HG03442 (cell line): ENCODE measurements at regions not wholly inside any gene's neighbourhood (a gene's known extent, or its start where the extent isn't known, plus 50 kb on each side); places are given as distances from the start of the nearest gene placed in this dataset.

Experiments
- ATAC-seq: cut with Tn5 transposase; IDR thresholded peaks from one replicate; pipeline ENCODE4 v1.9.1; 2021; ENCODE audit warnings: mild to moderate bottlenecking, moderate library complexity; ENCODE audit not compliant: unreplicated experiment

DNA sequence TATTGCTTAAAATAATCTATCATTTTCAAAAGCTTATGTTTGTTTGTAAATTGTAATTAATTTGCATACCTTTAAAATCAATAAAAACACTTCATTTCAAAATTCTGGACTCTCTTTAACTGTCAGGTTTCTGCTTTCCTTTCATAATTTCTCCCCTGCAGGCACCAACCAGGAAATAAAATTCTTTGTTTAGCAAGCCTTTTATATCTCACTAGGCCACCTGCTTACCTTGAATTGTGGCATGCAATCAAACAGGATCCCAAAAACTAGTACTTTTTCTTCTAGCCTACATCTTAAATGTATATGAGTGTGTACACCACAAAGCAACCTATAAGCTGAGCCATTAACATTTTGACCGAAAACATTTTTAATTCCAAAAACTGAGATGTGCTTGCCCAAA, 233.1 kb downstream of the NR4A2 start:
- ATAC-seq, result no peak

DNA sequence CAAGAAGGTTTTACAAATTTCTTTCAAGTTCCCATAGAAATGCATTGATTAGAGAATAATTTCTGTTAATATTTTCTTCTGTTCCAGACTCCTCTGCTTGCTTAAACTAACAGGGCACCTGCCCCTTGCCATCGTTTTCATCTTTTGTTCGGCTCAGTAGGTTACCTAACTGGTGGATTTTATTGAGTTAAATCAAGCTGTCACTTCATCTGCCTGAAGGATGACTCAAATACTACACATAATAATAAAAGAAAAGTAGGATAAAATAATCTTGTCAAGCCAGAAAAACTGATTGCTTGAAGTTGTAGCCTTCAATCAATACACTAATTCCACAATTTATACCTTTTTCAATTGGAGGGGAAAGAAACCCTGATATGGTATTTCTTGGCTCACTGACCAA, 234.0 kb downstream of the NR4A2 start:
- ATAC-seq, result no peak

DNA sequence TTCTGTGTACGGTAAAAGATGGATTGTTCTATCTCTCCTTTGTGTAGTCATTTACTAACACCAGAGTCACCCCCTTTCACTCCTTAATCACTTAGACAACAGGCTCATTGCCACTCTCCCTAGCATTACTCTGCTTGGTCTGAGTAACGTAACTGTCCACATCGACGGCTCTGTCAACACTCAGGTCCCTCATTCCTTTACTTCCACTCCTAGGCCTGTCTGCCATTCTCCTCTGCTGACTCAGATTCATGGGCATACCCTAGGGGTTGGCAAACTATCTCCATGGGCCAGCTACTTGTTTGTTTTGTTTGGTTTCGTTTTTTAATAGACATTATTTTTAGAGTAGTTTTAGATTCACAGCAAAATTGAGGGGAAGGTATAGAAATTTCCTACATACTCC, 243.9 kb downstream of the NR4A2 start:
- ATAC-seq, result no peak

DNA sequence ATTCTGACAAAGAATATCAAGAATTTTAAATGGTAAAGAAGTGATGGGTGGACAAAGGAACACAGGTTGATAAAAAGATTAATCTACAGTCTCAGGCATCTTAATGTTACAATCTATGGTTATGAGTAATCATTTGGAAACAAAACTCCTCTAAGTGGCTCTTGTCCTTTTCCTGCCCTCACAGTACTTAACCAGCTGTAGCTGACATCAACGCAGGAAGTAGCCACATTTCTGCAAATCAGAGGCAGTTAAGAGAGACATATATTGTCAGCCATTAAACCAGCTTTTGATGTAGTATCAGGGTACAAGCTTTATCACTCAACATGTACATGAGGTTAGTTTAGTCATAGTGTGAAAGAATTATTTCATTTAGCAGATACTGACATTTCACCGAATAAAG, 244.6 kb downstream of the NR4A2 start:
- no peak for ATAC-seq

DNA sequence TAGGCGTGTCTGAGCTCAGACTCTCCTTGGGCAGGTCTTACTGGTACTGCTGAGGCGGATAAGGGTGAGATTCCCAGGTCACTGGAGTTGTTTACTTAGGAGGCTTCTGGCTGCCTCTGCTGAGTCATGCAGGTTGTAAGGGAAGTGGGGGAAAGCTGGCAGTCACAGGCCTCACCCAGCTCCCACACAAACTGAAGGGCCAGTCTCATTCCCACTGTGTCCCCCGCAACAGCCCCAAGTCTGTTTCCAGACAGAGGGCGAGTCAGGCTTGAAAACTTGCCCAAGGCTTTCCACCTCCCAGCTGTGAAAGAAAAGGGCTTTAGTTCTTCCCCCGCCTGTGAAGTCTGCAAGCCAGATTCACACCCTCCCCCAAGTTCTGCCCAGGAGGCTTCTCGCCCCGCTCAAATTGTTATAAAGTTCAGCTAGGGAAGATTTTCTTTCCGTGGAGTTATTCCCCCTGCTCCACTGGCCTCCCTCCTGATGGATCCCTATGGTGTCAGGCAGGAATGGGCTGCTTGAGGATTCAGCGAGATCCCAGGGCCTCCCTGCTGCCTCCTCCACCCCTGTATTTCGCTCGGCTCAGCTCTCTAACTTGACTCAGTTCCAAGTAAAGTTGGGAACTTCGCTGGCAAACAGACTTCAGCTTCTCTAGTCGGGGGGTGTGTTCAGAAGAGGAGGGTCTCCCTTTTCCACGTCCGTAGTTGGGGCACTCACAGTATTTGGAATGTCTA, 248.6 kb downstream of the NR4A2 start:
- no peak for ATAC-seq

DNA sequence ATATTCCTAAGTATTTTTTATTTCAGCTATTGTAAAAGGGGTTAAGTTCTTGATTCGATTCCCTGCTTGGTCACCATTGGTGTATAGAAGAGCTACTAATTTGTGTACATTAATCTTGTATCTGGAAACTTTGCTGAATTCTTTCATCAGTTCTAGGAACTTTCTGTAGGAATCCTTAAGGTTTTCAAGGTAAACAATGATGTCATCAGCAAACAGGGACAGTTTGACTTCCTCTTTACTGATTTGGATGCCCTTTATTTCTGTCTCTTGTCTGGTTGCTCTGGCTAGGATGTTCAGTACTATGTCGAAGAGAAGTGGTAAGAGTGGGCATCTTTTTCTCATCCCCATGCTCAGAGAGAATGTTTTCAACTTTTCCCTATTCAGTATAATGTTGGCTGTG, 252.7 kb downstream of the NR4A2 start:
- no peak for ATAC-seq

DNA sequence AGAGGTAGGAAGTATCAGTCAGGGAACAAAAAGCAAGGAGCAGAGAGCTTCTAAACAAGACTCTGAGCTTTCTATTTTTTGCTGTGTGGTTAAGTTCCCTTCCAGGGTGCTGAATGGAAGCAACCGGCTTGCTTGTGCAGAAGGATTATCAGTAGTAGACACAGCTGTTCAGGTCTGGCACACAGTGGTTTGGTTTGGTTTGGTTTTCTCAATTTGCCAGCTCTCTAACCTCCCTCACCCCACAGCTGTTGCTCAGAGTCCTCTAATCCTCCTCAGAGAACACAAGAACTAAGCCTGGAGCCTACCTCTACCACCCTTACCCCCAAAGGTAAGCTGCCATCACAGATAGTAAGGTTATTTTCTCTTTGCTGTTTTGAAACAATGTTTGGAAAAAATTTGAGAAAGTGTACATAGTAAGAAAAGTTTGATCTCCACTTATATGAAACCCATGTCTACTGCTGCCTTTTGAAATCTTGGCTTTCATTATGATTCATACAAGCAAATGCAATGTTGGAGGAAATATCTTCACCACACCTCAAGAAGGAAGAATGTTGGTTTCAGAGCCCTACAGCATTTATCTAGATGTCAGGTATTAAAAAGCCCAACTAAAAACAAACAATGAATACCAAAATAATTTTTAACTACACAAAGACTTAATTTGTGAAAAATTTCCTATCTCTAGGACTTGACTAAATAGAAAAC, 255.3 kb downstream of the NR4A2 start:
- ATAC-seq, result no peak

DNA sequence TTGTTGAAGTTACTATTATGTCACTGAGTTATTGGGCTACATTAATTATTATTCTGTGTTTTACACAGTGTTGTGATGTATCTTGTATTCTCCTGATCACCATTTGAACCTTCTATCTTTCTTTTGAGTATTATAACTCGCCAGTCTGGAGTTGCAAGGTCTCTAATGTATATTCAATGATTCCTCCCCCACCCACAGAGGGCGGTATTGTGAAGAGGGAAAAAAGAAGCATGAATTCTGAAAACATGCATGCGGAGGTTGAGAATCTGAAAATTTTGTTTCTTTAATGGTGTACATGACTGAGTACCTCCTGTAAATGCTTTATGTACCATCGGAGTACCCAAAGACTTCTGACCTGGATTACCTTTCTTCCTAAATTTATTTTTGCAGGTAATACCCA, 266.6 kb downstream of the NR4A2 start:
- ATAC-seq, result no peak

DNA sequence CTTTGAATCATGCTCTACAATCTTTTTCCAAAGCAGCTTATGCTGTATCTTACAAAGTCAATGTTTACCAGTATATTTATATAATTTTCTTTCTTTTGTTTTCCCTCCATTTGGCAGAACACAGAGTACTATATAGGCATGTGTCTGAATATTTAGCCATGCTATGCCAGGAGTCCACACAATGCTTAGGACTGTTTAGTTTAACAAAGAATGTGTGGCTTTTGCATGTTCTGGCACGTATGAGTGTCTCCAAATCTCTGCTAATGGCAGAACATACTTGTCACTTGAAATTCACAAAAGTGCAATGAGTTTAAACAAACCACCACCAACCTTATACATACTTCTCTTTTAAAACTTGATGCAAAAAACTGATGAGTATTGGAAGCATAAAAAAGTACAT, 268.0 kb downstream of the NR4A2 start:
- no peak for ATAC-seq

DNA sequence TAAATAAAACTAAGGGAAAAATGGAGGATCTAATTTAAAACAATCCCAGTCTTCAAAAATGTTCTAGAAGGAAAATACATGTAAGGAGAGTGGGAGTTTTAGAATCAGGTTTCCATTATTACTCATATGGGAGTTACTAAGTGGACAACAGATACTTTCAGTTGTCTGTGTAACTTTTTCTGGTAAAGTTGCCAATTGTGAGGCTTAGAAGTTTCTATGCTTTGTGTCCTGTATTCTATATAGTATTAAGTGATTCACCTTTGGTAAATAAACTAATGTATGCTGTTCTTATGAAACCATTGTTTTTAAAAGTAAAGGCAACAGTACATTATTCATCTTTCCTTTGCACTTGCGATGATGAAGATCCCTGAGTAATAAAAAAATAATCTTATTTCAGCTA, 274.9 kb downstream of the NR4A2 start:
- no peak for ATAC-seq

DNA sequence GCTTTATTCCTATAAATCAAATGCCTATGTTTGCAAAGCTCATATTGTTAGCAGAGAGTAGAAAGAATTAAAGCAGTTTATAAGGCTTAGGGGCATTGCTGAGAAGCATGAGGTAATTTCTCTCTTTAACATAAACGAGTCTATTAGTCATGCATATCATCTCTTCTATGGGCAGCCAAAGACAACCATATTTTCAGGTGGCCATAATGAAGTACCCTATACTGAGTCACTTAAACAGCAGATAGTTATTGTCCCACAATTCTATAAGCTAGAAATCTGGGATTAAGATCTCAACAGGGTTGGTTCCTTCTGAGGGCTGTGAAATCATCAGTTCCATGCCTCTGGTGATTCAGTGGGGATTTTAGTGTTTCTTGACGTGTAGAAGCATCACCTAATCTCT, 277.5 kb downstream of the NR4A2 start:
- ATAC-seq, result no peak

DNA sequence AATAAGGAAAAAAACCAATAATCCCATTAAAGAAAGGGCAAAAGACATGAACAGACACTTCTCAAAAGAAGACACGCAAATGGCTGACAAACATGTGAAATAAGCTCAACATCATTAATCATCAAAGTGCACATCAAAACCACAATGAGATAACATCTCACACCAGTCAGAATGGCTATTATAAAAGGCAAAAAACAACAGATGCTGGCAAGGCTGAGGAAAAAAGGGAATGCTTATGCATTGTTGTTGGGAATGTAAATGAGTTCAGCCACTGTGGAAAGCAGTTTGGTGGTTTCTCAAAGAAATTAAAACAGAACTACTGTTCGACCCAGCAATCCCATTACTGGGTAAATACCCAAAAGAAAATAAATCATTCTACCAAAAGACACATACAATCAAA, 285.6 kb downstream of the NR4A2 start:
- ATAC-seq, result no peak

DNA sequence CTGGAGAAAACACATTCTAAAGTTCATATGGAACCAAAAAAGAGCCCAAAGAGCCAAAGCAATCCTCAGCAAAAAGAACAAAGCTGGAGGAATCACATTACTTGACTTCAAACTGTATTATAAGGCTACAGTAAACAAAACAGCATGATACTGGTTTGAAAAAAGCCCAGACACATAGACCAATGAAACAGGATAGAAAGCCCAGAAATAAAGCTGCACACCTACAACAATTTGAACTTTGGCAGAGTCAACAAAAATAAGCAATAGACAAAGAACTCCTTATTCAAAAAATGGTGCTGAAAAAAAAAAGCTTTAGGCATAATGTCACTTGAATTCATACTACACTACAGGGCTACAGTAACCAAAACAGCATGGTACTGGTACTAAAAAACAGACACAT, 289.6 kb downstream of the NR4A2 start:
- no peak for ATAC-seq

DNA sequence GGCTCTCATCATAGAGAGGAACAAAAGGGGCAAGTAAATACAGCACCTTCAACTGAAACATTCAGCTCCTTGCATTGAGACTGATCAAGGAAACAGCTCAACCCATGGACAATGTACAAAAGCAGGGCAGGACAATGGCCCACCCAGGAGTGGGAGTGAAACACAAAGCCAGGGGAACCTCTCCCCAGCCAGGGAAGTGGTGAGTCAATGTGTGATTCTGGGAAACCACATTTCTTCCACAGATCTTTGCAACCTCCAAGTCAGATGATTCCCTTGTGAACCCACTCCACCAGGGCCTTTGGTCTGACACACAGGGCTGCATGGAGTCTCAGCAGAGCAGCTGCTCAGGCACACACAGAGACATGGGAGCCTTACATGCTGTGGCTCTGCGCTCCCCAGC, 294.5 kb downstream of the NR4A2 start:
- no peak for ATAC-seq

DNA sequence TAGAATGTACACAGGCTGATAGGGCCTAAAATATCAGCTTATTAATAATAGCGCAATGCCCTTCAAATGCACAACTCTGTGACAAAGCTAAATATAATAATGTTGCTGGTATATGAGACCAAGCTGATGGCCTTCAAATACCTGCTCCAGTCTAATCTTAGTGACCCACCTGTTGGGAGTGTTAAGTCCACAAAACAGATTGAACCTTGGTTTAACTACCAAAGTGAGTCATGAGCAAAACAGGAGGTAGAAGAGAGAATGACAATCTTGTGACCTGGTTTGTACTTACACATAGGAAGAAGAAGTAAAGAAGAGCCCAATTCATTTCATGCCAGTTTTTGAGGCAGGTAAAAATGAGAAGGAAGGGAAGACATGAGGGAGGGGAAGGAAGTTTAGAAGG, 295.0 kb downstream of the NR4A2 start:
- ATAC-seq, result no peak

DNA sequence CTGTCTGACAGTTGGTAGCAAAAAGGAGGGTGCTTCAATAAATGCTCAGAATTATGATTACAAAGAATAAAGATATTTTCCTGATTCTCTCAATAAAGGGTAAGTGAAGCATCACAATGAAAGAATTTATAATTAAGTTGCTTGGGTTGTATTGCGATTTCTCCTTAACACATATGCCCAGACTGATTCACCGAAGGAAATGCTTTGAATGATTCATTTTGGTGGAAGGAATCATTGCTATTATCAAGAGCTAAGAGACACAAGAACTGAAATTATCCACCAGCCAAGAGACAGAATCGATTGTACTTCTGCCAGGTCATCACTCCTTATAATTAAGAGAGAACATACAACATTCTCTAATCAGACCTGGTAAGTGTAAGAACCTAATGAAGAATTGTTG, 301.4 kb downstream of the NR4A2 start:
- ATAC-seq, result no peak

DNA sequence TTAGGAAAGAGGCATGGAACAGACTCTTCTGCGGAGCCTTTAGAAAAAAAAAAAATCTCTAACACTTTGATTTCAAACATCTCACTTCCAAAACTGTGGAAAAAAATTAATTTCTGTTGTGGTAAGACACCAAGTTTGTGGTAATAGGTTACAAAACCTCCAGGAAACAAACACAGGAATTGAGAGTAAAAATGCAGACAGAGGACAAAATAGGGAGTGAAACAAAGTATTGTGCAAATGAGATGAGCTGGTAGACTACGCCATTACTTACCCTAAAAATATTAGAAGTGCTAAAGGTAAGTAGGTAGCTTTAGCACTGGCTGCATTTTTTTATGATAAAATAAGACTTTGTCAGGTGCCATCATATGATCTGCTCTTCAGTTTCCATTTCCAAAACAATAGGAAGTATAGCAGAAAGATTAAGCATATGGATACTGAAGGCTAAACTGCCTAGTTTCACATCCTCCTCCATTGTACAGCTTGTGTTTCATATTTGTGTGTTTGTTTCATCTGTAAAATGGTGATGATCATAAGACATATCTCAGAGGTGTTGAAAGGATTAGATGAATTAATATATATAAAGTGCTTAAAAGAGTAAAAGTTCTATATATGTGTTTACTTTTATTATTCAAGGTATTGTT, 309.2 kb downstream of the NR4A2 start:
- ATAC-seq, result no peak

DNA sequence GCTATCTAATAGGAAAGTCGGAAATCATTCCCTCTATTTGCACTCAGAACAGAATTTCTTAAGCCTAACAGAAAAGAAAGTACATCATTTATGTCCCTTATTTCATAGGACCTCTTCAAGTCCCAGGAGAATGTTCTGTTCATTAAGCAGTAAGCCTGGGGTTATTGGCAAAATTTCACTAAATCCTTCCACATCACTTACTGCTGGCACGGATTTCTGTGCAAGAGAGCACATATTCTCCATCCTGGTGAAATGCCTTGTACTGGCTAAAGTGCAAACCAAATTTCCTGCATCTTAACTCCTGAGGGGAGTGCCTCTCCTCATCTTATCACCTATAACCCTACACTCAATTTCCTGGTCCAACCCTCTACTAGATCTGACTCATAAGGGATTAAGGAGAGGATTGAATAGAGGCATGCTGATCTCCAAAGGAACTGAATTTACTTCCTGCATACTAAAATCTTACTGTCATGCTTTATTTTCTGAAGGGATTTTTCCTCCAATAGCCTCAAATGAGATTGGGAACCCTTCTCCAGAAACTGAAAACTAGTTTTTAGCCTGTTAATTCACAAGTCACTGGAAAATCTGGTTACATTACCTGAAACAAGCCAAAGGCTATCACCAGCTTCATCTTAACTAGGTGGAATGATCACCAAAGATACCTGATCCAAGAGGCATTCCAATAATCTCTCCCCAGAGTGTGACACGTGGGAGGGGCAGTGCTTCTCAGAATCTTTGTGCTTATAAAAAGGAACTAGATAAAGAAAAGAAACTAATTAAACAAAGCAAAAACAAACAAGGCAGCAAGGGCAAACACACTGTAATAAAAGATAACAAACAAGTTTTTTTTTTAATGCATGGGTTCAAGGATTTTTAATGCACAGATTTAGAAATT, 311.1 kb downstream of the NR4A2 start:
- ATAC-seq, result no peak

DNA sequence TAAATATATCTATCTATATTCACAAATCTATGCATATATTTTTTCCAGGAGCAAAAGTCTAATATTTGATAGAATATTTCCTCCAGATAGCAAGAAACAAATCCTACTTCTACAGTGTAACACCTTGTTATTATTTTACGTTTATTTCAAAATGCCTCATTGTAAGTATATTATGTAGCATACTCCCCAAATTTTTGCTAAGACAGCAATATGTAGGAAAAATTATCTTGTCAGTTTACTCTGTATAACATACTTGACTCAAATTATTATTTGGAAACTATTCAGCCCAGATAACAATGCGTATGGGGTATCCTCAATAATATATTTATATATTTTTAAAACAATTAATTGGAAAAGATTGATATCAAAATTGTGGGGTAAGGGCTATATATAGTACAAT, 313.2 kb downstream of the NR4A2 start:
- no peak for ATAC-seq

DNA sequence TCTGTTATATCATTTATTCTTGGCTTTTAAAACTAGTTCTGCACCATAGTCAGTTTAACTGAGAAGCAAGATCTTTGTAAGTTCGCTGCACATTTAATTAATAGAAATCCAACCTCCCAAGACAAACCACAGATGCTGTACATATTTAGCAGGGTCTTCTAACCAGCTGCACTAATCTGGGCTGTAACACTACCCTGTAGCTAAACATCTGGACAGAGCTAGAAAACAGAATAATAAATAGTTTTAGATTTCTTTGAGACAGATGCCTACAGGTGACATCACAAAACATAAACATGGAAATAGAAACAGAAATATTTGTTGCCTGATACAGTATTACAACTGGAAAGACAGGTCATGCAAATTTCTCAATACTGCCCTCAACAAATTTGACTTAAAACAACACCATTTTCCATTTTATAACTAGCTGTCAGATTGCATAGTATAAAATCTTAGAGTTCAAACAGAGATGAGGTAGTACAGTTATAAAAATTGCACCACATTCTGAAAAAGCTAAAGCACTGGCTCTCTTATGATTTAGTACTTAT, 315.1 kb downstream of the NR4A2 start:
- ATAC-seq, result no peak

DNA sequence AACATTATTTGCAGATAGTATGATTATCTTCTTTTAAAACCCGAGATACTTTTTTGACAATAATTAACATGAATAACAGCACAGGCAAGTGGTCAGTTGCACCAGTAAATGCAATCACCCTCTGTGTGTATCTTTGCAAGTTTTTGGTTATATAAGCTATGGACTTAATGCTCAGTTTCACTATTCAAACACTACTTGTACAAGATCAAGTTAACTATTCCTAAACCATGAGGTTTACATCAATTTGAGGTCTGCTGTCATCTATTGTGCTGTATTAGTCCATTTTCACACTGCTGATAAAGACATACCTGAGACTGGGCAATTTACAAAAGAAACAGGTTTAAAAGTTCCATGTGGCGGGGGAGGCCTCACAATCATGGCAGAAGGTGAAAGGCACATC, 323.2 kb downstream of the NR4A2 start:
- ATAC-seq, result no peak
